WTC11 (cell line): ENCODE measurements at regions not wholly inside any gene's neighbourhood (a gene's known extent, or its start where the extent isn't known, plus 50 kb on each side); places are given as distances from the start of the nearest gene placed in this dataset.
A peak's percentile ranks its signal among the peaks of the same experiment; 100 is the strongest.

Source experiments
- ATAC-seq: fragments of 200-7000 bp; cut with Tn5 transposase; 2 replicates; pipeline ENCODE4 v1.10.0; 2021; ENCODE audit warnings: mild to moderate bottlenecking, moderate library complexity
- CTCF ChIA-PET: fragments of 300-600 bp; sonication (Branson Sonifier 250); formaldehyde crosslinking; loops from one replicate; lab custom pipeline; 2021; ENCODE audit warnings: antibody characterized with exemption; lab: Charles Lee
- POLR2A ChIA-PET: fragments of 350-600 bp; sonication (Branson Sonifier 250); formaldehyde crosslinking; loops from one replicate; lab custom pipeline; 2021; ENCODE audit warnings: antibody characterized with exemption; lab: Charles Lee
- DNase-seq: peaks from one replicate; pipeline ENCODE4 v3.0.0; 2021; ENCODE audit warnings: low spot score
- H3K27ac Mint-ChIP-seq: 2 replicates; pipeline ENCODE4 v1.8.0; 2021; ENCODE audit warnings: mixed read lengths
- H3K27me3 Mint-ChIP-seq: 2 replicates; pipeline ENCODE4 v1.8.0; 2021; ENCODE audit warnings: low read depth, mild to moderate bottlenecking, moderate library complexity, mixed read lengths
- H3K36me3 Mint-ChIP-seq: 2 replicates; pipeline ENCODE4 v1.8.0; 2021; ENCODE audit warnings: mixed read lengths
- H3K4me1 Mint-ChIP-seq: 2 replicates; pipeline ENCODE4 v1.8.0; 2022; ENCODE audit warnings: mixed read lengths
- H3K4me3 Mint-ChIP-seq: 2 replicates; pipeline ENCODE4 v1.8.0; 2021; ENCODE audit warnings: mild to moderate bottlenecking, moderate library complexity, mixed read lengths
- H3K9me3 Mint-ChIP-seq: 2 replicates; pipeline ENCODE4 v1.8.0; 2021; ENCODE audit warnings: mixed read lengths
- CREM ChIP-seq: sonication (generic); formaldehyde crosslinking; IDR thresholded peaks from 2 replicates; pipeline ENCODE4 v1.8.1; 2022; ENCODE audit warnings: mild to moderate bottlenecking, missing genetic modification reagents, moderate library complexity
- EMX1 ChIP-seq: fragments of 250-450 bp; sonication (Bioruptor Pico); IDR thresholded peaks from 2 replicates; pipeline ENCODE4 v1.8.0; 2021; ENCODE audit warnings: mild to moderate bottlenecking
- FOXJ3 ChIP-seq: sonication (generic); formaldehyde crosslinking; IDR thresholded peaks from 2 replicates; pipeline ENCODE4 v1.9.0; 2021; ENCODE audit warnings: missing genetic modification reagents, mild to moderate bottlenecking, borderline replicate concordance
- NR1H2 ChIP-seq: sonication (generic); formaldehyde crosslinking; IDR thresholded peaks from 2 replicates; pipeline ENCODE4 v1.9.0; 2021; ENCODE audit warnings: mild to moderate bottlenecking, moderate library complexity, missing genetic modification reagents
- NR2C2 ChIP-seq: sonication (generic); formaldehyde crosslinking; IDR thresholded peaks from 2 replicates; pipeline ENCODE4 v1.8.0; 2022; ENCODE audit warnings: mild to moderate bottlenecking, missing genetic modification reagents
- OVOL2 ChIP-seq: fragments of 250-450 bp; sonication (Bioruptor Pico); IDR thresholded peaks from 2 replicates; pipeline ENCODE4 v1.9.0; 2021; ENCODE audit warnings: mild to moderate bottlenecking, borderline replicate concordance
- PRDM15 ChIP-seq: sonication (generic); formaldehyde crosslinking; IDR thresholded peaks from 2 replicates; pipeline ENCODE4 v1.8.0; 2022; ENCODE audit warnings: missing genetic modification reagents
- PREB ChIP-seq: sonication (generic); formaldehyde crosslinking; IDR thresholded peaks from 2 replicates; pipeline ENCODE4 v1.8.1; 2022; ENCODE audit warnings: mild to moderate bottlenecking, missing genetic modification reagents, moderate library complexity, borderline replicate concordance
- SMAD3 ChIP-seq: sonication (generic); formaldehyde crosslinking; IDR thresholded peaks from 2 replicates; pipeline ENCODE4 v1.8.0; 2022; ENCODE audit warnings: missing genetic modification reagents, mild to moderate bottlenecking, borderline replicate concordance
- SMAD4 ChIP-seq: sonication (generic); formaldehyde crosslinking; IDR thresholded peaks from 2 replicates; pipeline ENCODE4 v1.8.0; 2022; ENCODE audit warnings: mild to moderate bottlenecking, missing genetic modification reagents
- SOX15 ChIP-seq: fragments of 250-450 bp; sonication (Bioruptor Pico); IDR thresholded peaks from 2 replicates; pipeline ENCODE4 v1.9.0; 2021; ENCODE audit warnings: mild to moderate bottlenecking
- ZBTB21 ChIP-seq: sonication (generic); formaldehyde crosslinking; IDR thresholded peaks from 2 replicates; pipeline ENCODE4 v1.8.1; 2023; ENCODE audit warnings: mild to moderate bottlenecking, missing genetic modification reagents, borderline replicate concordance
- ZNF396 ChIP-seq: fragments of 250-450 bp; sonication (Bioruptor Pico); IDR thresholded peaks from 2 replicates; pipeline ENCODE4 v1.8.0; 2021; ENCODE audit warnings: mild to moderate bottlenecking, moderate library complexity, borderline replicate concordance
- ZNF416 ChIP-seq: fragments of 250-450 bp; sonication (Bioruptor Pico); IDR thresholded peaks from 2 replicates; pipeline ENCODE4 v1.9.0; 2021; ENCODE audit warnings: mild to moderate bottlenecking, inconsistent platforms
- ZNF423 ChIP-seq: fragments of 250-450 bp; sonication (Bioruptor Pico); IDR thresholded peaks from 2 replicates; pipeline ENCODE4 v2.1.2; 2022; ENCODE audit warnings: mild to moderate bottlenecking, moderate library complexity
- TF ChIP-seq, protein P1 (sequence below): sonication (generic); formaldehyde crosslinking; IDR thresholded peaks from 2 replicates; pipeline ENCODE4 v1.8.1; 2023; ENCODE audit warnings: mild to moderate bottlenecking, missing genetic modification reagents, borderline replicate concordance
- TF ChIP-seq, protein P2 (sequence below): sonication (generic); formaldehyde crosslinking; IDR thresholded peaks from 2 replicates; pipeline ENCODE4 v1.8.1; 2023; ENCODE audit warnings: mild to moderate bottlenecking, moderate library complexity, missing genetic modification reagents
- TF ChIP-seq, protein P3 (sequence below): sonication (generic); formaldehyde crosslinking; conservative IDR thresholded peaks from 2 replicates; pipeline ENCODE4 v1.8.1; 2022; ENCODE audit warnings: mild to moderate bottlenecking, missing genetic modification reagents

- peaks cover 22% of the 10 kb centered on the region for H3K27me3 Mint-ChIP-seq
- no peaks in the 10 kb centered on the region for H3K36me3 Mint-ChIP-seq
- H3K27ac Mint-ChIP-seq: no peak overlapping the region
- DNase-seq (no peak), ATAC-seq (no peak)
- H3K4me3 Mint-ChIP-seq: no peak overlapping the region
- ChIA-PET CTCF (interaction anchor here (1.0 kb wide), 2 partner anchors 17 to 161 kb away, joined by 4 to 5 read pairs; no protein-coding TSS in a partner anchor), POLR2A (no interaction called here)
- H3K4me1 Mint-ChIP-seq: peaks cover 27% of the 10 kb centered on the region
- TF ChIP-seq OVOL2 (CRISPR knock-in tag) (no peak), ZNF423 (CRISPR knock-in tag) (peak; percentile 77; the same call in 1 of the 2 replicates)
- TF ChIP-seq, all 79 proteins: peak for 1
- no peaks in the 10 kb centered on the region for H3K9me3 Mint-ChIP-seq
Measured at GRCh38 chr10:113402602-113403001, 150.3 kb upstream of the HABP2 start.

DNA sequence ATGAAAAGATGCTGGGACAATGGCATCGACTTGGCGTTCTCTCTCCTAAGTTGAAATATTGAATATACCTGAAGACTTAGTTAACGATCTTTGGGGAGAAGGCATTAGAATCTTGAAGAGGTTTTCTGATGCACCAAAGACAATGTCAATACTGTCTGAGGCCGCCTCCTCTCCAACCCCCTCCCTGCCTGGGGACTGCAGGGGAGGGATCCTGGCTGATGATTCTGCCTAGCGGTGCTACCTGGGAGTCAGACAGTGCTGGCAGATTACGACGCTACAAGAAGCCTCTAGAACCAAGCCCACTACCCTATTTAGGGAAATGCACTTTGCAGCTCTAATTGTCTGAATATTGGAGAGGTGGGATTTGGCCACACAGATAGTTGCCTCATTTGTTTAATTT lies 145.6 kb upstream of the HABP2 start:
- peak; percentile 71 for ATAC-seq
- no peaks in the 10 kb centered on the region for H3K36me3 Mint-ChIP-seq
- H3K9me3 Mint-ChIP-seq: no peaks in the 10 kb centered on the region
- H3K4me1 Mint-ChIP-seq: peaks cover 50% of the 10 kb centered on the region
- DNase-seq: no peak
- H3K4me3 Mint-ChIP-seq: no peak overlapping the region
- ChIA-PET CTCF (interaction anchor here (0.7 kb wide), 1 partner anchor 22 kb away, joined by 3 read pairs; no protein-coding TSS in a partner anchor), POLR2A (no interaction called here)
- TF ChIP-seq ZNF396: no peak
- no peak for TF ChIP-seq ZNF416 (CRISPR knock-in tag)
- no peak for TF ChIP-seq FOXJ3 (CRISPR knock-in tag)
- TF ChIP-seq, protein P1, sequence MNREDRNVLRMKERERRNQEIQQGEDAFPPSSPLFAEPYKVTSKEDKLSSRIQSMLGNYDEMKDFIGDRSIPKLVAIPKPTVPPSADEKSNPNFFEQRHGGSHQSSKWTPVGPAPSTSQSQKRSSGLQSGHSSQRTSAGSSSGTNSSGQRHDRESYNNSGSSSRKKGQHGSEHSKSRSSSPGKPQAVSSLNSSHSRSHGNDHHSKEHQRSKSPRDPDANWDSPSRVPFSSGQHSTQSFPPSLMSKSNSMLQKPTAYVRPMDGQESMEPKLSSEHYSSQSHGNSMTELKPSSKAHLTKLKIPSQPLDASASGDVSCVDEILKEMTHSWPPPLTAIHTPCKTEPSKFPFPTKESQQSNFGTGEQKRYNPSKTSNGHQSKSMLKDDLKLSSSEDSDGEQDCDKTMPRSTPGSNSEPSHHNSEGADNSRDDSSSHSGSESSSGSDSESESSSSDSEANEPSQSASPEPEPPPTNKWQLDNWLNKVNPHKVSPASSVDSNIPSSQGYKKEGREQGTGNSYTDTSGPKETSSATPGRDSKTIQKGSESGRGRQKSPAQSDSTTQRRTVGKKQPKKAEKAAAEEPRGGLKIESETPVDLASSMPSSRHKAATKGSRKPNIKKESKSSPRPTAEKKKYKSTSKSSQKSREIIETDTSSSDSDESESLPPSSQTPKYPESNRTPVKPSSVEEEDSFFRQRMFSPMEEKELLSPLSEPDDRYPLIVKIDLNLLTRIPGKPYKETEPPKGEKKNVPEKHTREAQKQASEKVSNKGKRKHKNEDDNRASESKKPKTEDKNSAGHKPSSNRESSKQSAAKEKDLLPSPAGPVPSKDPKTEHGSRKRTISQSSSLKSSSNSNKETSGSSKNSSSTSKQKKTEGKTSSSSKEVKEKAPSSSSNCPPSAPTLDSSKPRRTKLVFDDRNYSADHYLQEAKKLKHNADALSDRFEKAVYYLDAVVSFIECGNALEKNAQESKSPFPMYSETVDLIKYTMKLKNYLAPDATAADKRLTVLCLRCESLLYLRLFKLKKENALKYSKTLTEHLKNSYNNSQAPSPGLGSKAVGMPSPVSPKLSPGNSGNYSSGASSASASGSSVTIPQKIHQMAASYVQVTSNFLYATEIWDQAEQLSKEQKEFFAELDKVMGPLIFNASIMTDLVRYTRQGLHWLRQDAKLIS: no peak
- TF ChIP-seq ZBTB21 (CRISPR knock-in tag): no peak
- H3K27ac Mint-ChIP-seq: no peak overlapping the region
- peaks cover 59% of the 10 kb centered on the region for H3K27me3 Mint-ChIP-seq

GRCh38 chr10:113409175-113409574 lies 143.7 kb upstream of the HABP2 start:
- Mint-ChIP-seq H3K27ac (no peak overlapping the region), H3K36me3 (no peaks in the 10 kb centered on the region), H3K4me3 (no peak overlapping the region), H3K27me3 (peaks cover 64% of the 10 kb centered on the region)
- ChIA-PET CTCF (no interaction called here), POLR2A (no interaction called here)
- TF ChIP-seq CREM (CRISPR knock-in tag) (no peak), NR1H2 (CRISPR knock-in tag) (no peak), NR2C2 (CRISPR knock-in tag) (no peak), PRDM15 (CRISPR knock-in tag) (no peak), SMAD3 (CRISPR knock-in tag) (no peak), PREB (CRISPR knock-in tag) (no peak), SOX15 (CRISPR knock-in tag) (no peak), SMAD4 (CRISPR knock-in tag) (no peak), EMX1 (CRISPR knock-in tag) (no peak)
- TF ChIP-seq, protein P2, sequence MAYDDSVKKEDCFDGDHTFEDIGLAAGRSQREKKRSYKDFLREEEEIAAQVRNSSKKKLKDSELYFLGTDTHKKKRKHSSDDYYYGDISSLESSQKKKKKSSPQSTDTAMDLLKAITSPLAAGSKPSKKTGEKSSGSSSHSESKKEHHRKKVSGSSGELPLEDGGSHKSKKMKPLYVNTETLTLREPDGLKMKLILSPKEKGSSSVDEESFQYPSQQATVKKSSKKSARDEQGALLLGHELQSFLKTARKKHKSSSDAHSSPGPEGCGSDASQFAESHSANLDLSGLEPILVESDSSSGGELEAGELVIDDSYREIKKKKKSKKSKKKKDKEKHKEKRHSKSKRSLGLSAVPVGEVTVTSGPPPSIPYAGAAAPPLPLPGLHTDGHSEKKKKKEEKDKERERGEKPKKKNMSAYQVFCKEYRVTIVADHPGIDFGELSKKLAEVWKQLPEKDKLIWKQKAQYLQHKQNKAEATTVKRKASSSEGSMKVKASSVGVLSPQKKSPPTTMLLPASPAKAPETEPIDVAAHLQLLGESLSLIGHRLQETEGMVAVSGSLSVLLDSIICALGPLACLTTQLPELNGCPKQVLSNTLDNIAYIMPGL (CRISPR knock-in tag): no peak
- TF ChIP-seq, protein P3, sequence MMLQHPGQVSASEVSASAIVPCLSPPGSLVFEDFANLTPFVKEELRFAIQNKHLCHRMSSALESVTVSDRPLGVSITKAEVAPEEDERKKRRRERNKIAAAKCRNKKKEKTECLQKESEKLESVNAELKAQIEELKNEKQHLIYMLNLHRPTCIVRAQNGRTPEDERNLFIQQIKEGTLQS (CRISPR knock-in tag): no peak
- TF ChIP-seq, all 79 proteins: peak for 0
- DNase-seq (no peak), ATAC-seq (no peak)
- peaks cover 41% of the 10 kb centered on the region for H3K4me1 Mint-ChIP-seq
- peaks cover 11% of the 10 kb centered on the region; the same call in 1 of the 2 replicates for H3K9me3 Mint-ChIP-seq
